ENCODE measurements at regions not wholly inside any gene's neighbourhood (a gene's known extent, or its start where the extent isn't known, plus 50 kb on each side); places are given as distances from the start of the nearest gene placed in this dataset.

GRCh38 chr6:112590326-112590725 is 243.2 kb downstream of the RFPL4B start:
- no TSS peak for BruUV-seq (replicated peaks)
- Histone ChIP-seq H3K79me2 (ENCODE audit: control insufficient read depth, insufficient read depth, low read length) (no peaks in the 10 kb centered on the region), H4K20me1 (replicated peaks; ENCODE audit: control insufficient read depth, extremely low read depth, insufficient read depth, low read length) (no peaks in the 10 kb centered on the region), H3K9ac (replicated peaks; ENCODE audit: extremely low read depth, insufficient read depth, low read length) (no peak overlapping the region), H3K4me1 (ENCODE audit: control insufficient read depth, extremely low read depth, insufficient read depth, low read length) (no peaks in the 10 kb centered on the region), H3K27me3 (ENCODE audit: control insufficient read depth in 2 of 2, insufficient read depth in 2 of 2, low read length in 2 of 2) (no peaks in the 10 kb centered on the region), H2AFZ (ENCODE audit: low read depth, low read length) (no peak overlapping the region), H3K36me3 (ENCODE audit: control insufficient read depth in 2 of 2, extremely low read depth in 1 of 2, insufficient read depth in 2 of 2, low read length in 2 of 2) (no peaks in the 10 kb centered on the region), H3K4me2 (ENCODE audit: insufficient read depth, low read length) (no peak overlapping the region), H3K9me1 (replicated peaks; ENCODE audit: control insufficient read depth, extremely low read depth, insufficient read depth, low read length) (no peaks in the 10 kb centered on the region), H3K4me3 (replicated peaks in 1 of 3; ENCODE audit: insufficient read depth in 1 of 3, low read depth in 1 of 3, low read length in 3 of 3) (no peak overlapping the region), H3K27ac (ENCODE audit: insufficient read depth, low read depth, low read length) (no peak overlapping the region), H3K9me3 (replicated peaks; ENCODE audit: control insufficient read depth, insufficient read depth, low read length) (no peaks in the 10 kb centered on the region)
- TF ChIP-seq FOS (IDR thresholded peaks at IDR 0.05; ENCODE audit: borderline replicate concordance, insufficient read depth, low read length) (no peak), POLR2AphosphoS5 (IDR thresholded peaks at IDR 0.05; ENCODE audit: insufficient read depth, low read depth, low read length) (no peak), MAX (IDR thresholded peaks at IDR 0.05; ENCODE audit: insufficient read depth, insufficient read length) (no peak), JUN (IDR thresholded peaks at IDR 0.05; ENCODE audit: borderline replicate concordance, insufficient read depth, insufficient read length, low read depth) (no peak), EZH2 (IDR thresholded peaks at IDR 0.05; ENCODE audit: borderline replicate concordance, low read depth, low read length, severe bottlenecking) (no peak), GATA2 (IDR thresholded peaks at IDR 0.05; ENCODE audit: insufficient read depth, insufficient read length, low read depth, low read length) (no peak), POLR2A (IDR thresholded peaks at IDR 0.05; ENCODE audit: low read depth, low read length) (no peak), MYC (IDR thresholded peaks at IDR 0.05; ENCODE audit: low read depth, low read length) (no peak), CTCF (IDR thresholded peaks at IDR 0.05; ENCODE audit: extremely low read depth in 1 of 2, insufficient read depth in 1 of 2, low read depth in 1 of 2, low read length in 2 of 2) (no peak)
- DNase-seq (ENCODE audit: low read depth, low spot score) (no peak), FAIRE-seq (no peak)
- dilution Hi-C loops (cut with MboI; ENCODE audit: extremely low pct_ligation_motif_present, low sequenced_read_pairs): no loop called here
- POLR2A ChIA-PET: no interaction called here
- CTCF ChIA-PET: no interaction called here
- intact Hi-C loops (cut with micrococcal nuclease): no loop called here

Data from endothelial cell of umbilical vein (primary cell).